ENCODE measurements at regions not wholly inside any gene's neighbourhood (a gene's known extent, or its start where the extent isn't known, plus 50 kb on each side); places are given as distances from the start of the nearest gene placed in this dataset.

- DNase-seq = no peak
- no peak for TF ChIP-seq POLR2A (IDR thresholded peaks at IDR 0.05)
- TF ChIP-seq, protein P1, sequence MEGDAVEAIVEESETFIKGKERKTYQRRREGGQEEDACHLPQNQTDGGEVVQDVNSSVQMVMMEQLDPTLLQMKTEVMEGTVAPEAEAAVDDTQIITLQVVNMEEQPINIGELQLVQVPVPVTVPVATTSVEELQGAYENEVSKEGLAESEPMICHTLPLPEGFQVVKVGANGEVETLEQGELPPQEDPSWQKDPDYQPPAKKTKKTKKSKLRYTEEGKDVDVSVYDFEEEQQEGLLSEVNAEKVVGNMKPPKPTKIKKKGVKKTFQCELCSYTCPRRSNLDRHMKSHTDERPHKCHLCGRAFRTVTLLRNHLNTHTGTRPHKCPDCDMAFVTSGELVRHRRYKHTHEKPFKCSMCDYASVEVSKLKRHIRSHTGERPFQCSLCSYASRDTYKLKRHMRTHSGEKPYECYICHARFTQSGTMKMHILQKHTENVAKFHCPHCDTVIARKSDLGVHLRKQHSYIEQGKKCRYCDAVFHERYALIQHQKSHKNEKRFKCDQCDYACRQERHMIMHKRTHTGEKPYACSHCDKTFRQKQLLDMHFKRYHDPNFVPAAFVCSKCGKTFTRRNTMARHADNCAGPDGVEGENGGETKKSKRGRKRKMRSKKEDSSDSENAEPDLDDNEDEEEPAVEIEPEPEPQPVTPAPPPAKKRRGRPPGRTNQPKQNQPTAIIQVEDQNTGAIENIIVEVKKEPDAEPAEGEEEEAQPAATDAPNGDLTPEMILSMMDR (IDR thresholded peaks at IDR 0.05) = no peak
- H3K27ac ChIP-seq = no peak overlapping the region
- no peak overlapping the region for H3K4me3 ChIP-seq
- H3K27me3 ChIP-seq = no peaks in the 10 kb centered on the region
- 61 to 62% methylated on average over 14 of the region's 14 CpGs for WGBS, 2 donors
- H3K9me3 ChIP-seq = no peaks in the 10 kb centered on the region
- intact Hi-C loops (cut with DNase I; ENCODE audit: low total_unique reads) = no loop called here
- no peaks in the 10 kb centered on the region for H3K4me1 ChIP-seq
- no peaks in the 10 kb centered on the region for H3K36me3 ChIP-seq (ENCODE audit: low read depth, missing control alignments)
Measured at GRCh38 chr6:12584631-12585405, 131.7 kb upstream of the PHACTR1 start.

DNA sequence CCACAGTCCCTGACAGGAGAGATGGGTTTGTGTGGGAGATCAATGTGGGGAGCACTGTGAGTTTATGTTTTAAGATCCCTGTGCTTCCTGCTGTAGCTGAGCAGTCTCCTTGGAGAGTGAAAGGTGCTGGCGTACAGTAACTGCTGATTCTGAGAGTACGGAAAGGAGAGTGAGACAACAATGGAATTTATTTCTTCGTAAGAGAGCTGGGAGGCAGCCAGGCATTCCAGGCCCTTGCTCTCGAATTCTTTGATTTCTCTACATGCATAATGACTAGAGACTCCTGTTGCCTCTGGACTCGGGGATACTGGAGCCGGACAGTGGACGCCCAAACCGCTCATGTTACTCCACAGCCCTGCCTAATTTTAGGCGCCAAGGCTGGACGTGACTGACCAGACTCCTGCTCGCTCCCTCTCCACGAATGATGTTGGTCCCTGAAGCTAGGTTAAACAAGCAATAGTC lies 131.0 kb upstream of the PHACTR1 start:
- no peak for DNase-seq
- no peaks in the 10 kb centered on the region for H3K9me3 ChIP-seq
- intact Hi-C loops (cut with DNase I; ENCODE audit: low total_unique reads) = no loop called here
- H3K27ac ChIP-seq = no peak overlapping the region
- H3K36me3 ChIP-seq (ENCODE audit: low read depth, missing control alignments) = no peaks in the 10 kb centered on the region
- WGBS, 2 donors = 39 to 64% methylated on average over 12 of the region's 12 CpGs
- H3K4me1 ChIP-seq = no peaks in the 10 kb centered on the region
- no peak overlapping the region for H3K4me3 ChIP-seq
- TF ChIP-seq, protein P1 (IDR thresholded peaks at IDR 0.05) = no peak
- no peak for TF ChIP-seq POLR2A (IDR thresholded peaks at IDR 0.05)
- no peaks in the 10 kb centered on the region for H3K27me3 ChIP-seq

- no peak overlapping the region for H3K4me3 ChIP-seq
- intact Hi-C loops (cut with DNase I; ENCODE audit: low total_unique reads) = no loop called here
- no peaks in the 10 kb centered on the region for H3K9me3 ChIP-seq
- TF ChIP-seq POLR2A (IDR thresholded peaks at IDR 0.05) = no peak
- TF ChIP-seq, protein P1 (IDR thresholded peaks at IDR 0.05) = no peak
- H3K36me3 ChIP-seq (ENCODE audit: low read depth, missing control alignments) = no peaks in the 10 kb centered on the region
- WGBS, 2 donors = 90 to 91% methylated on average over 9 of the region's 9 CpGs
- H3K4me1 ChIP-seq = no peaks in the 10 kb centered on the region
- DNase-seq = no peak
- no peak overlapping the region for H3K27ac ChIP-seq
- H3K27me3 ChIP-seq = no peaks in the 10 kb centered on the region
Measured at GRCh38 chr6:12586721-12587480, 129.7 kb upstream of the PHACTR1 start.

GRCh38 chr6:12590901-12591300 lies 125.7 kb upstream of the PHACTR1 start:
- H3K4me3 ChIP-seq = no peak overlapping the region
- intact Hi-C loops (cut with DNase I; ENCODE audit: low total_unique reads) = no loop called here
- no peak for DNase-seq

More at GRCh38 chr6:12590901-12591300, 125.7 kb upstream of the PHACTR1 start:
- Histone ChIP-seq H3K27me3 (no peaks in the 10 kb centered on the region), H3K36me3 (ENCODE audit: low read depth, missing control alignments) (no peaks in the 10 kb centered on the region), H3K4me1 (peaks cover 12% of the 10 kb centered on the region), H3K9me3 (no peaks in the 10 kb centered on the region), H3K27ac (no peak overlapping the region)
- 87 to 93% methylated on average over 2 of the region's 2 CpGs for WGBS, 2 donors
- TF ChIP-seq POLR2A (IDR thresholded peaks at IDR 0.05) = no peak
- TF ChIP-seq, protein P1 (IDR thresholded peaks at IDR 0.05) = no peak

All from testis (tissue), 2 donors.